GM08714 (cell line): ENCODE measurements at regions not wholly inside any gene's neighbourhood (a gene's known extent, or its start where the extent isn't known, plus 50 kb on each side); places are given as distances from the start of the nearest gene placed in this dataset.

Source experiments
- H3K4me3 ChIP-seq: fragments of 200-500 bp; sonication (Bioruptor generic); 2 replicates; pipeline ENCODE4 v1.5.1; 2014; ENCODE audit warnings: mild to moderate bottlenecking, low read length, inconsistent platforms
- ZNF274 ChIP-seq: IDR thresholded peaks from 2 replicates; pipeline ENCODE4 v1.6.1; 2012; ENCODE audit warnings: mild to moderate bottlenecking, low read depth, low read length

- no peak for TF ChIP-seq ZNF274
- H3K4me3 ChIP-seq: no peak overlapping the region
These were observed 234.2 kb upstream of the CITED2 start for GRCh38 chr6:139608466-139609261.

GRCh38 chr6:139605350-139605749 lies 230.9 kb upstream of the CITED2 start:
- no peak overlapping the region for H3K4me3 ChIP-seq
- TF ChIP-seq ZNF274: no peak

GRCh38 chr6:139603581-139603980 lies 229.1 kb upstream of the CITED2 start:
- no peak for TF ChIP-seq ZNF274
- H3K4me3 ChIP-seq: no peak overlapping the region

- H3K4me3 ChIP-seq: no peak overlapping the region
- TF ChIP-seq ZNF274: no peak
These were observed 228.1 kb upstream of the CITED2 start for GRCh38 chr6:139602577-139602976.

- H3K4me3 ChIP-seq: no peak overlapping the region
- no peak for TF ChIP-seq ZNF274
These were observed 226.5 kb upstream of the CITED2 start for GRCh38 chr6:139600919-139601475.

GRCh38 chr6:139600343-139600742 lies 225.9 kb upstream of the CITED2 start:
- H3K4me3 ChIP-seq: no peak overlapping the region
- TF ChIP-seq ZNF274: no peak

- H3K4me3 ChIP-seq: no peak overlapping the region
- TF ChIP-seq ZNF274: no peak
These were observed 223.6 kb upstream of the CITED2 start for GRCh38 chr6:139597771-139598755.

GRCh38 chr6:139597087-139597763 lies 222.8 kb upstream of the CITED2 start:
- TF ChIP-seq ZNF274: no peak
- no peak overlapping the region for H3K4me3 ChIP-seq

- H3K4me3 ChIP-seq: no peak overlapping the region
- TF ChIP-seq ZNF274: no peak
These were observed 220.7 kb upstream of the CITED2 start for GRCh38 chr6:139595183-139595582.

GRCh38 chr6:139594333-139594965 lies 220.0 kb upstream of the CITED2 start:
- TF ChIP-seq ZNF274: no peak
- no peak overlapping the region for H3K4me3 ChIP-seq

- H3K4me3 ChIP-seq: no peak overlapping the region
- TF ChIP-seq ZNF274: no peak
These were observed 218.6 kb upstream of the CITED2 start for GRCh38 chr6:139593081-139593480.

GRCh38 chr6:139592011-139592410 lies 217.6 kb upstream of the CITED2 start:
- TF ChIP-seq ZNF274: no peak
- H3K4me3 ChIP-seq: no peak overlapping the region

GRCh38 chr6:139591075-139591865 lies 216.8 kb upstream of the CITED2 start:
- no peak for TF ChIP-seq ZNF274
- no peak overlapping the region for H3K4me3 ChIP-seq

GRCh38 chr6:139590206-139590605 lies 215.8 kb upstream of the CITED2 start:
- TF ChIP-seq ZNF274: no peak
- H3K4me3 ChIP-seq: no peak overlapping the region
